ENCODE measurements at regions not wholly inside any gene's neighbourhood (a gene's known extent, or its start where the extent isn't known, plus 50 kb on each side); places are given as distances from the start of the nearest gene placed in this dataset.

DNA sequence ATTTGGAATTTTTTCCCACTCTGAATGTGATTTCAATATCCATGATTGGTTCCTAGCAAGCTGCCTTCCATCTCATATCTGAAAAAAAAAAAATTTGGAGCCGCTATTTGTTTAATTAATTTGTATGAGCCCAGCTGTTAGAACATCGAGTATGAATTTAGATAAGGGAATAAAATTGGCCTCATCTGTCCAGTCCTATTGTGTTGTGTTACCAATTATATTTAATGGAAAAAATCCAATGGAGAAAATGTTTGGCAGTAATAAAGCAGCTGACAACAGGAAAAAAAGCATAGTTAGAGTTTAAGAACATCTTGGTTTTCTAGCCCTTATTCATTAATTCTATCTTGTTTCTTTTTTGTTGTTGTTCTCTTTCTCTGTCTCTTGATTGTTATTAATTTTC lies 735.6 kb upstream of the RIOK2 start:
- TF ChIP-seq, protein P1, sequence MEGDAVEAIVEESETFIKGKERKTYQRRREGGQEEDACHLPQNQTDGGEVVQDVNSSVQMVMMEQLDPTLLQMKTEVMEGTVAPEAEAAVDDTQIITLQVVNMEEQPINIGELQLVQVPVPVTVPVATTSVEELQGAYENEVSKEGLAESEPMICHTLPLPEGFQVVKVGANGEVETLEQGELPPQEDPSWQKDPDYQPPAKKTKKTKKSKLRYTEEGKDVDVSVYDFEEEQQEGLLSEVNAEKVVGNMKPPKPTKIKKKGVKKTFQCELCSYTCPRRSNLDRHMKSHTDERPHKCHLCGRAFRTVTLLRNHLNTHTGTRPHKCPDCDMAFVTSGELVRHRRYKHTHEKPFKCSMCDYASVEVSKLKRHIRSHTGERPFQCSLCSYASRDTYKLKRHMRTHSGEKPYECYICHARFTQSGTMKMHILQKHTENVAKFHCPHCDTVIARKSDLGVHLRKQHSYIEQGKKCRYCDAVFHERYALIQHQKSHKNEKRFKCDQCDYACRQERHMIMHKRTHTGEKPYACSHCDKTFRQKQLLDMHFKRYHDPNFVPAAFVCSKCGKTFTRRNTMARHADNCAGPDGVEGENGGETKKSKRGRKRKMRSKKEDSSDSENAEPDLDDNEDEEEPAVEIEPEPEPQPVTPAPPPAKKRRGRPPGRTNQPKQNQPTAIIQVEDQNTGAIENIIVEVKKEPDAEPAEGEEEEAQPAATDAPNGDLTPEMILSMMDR (IDR thresholded peaks at IDR 0.05) = no peak
- no peak for DNase-seq
- Mint-ChIP-seq H3K4me1 (ENCODE audit: low read depth) (no peaks in the 10 kb centered on the region), H3K9me3 (no peaks in the 10 kb centered on the region), H3K36me3 (ENCODE audit: low read depth) (no peaks in the 10 kb centered on the region), H3K27ac (no peak overlapping the region), H3K4me3 (no peak overlapping the region), H3K27me3 (ENCODE audit: insufficient read depth) (no peaks in the 10 kb centered on the region)

DNA sequence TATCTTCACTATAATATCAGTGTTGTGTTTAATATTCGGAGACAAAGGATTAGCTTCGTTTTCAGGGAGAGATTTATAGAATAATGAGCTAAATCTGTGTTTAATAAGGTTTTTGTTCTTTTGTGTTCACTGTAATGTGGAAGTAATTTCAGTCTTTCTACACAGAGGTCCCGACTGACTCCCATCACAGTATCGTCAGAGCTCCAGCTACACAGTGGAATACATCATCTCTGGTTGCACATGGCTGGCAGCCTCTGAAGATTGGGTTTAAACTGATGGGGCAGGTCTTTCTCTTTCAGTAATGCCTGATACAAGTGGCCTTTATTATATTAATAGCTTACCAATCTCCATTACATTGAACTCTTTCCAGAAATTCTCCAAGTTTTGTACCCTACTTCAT lies 736.7 kb upstream of the RIOK2 start:
- TF ChIP-seq, protein P1 (IDR thresholded peaks at IDR 0.05) = no peak
- no peak for DNase-seq
- H3K27ac Mint-ChIP-seq = no peak overlapping the region
- H3K36me3 Mint-ChIP-seq (ENCODE audit: low read depth) = no peaks in the 10 kb centered on the region
- H3K27me3 Mint-ChIP-seq (ENCODE audit: insufficient read depth) = no peaks in the 10 kb centered on the region
- H3K4me3 Mint-ChIP-seq = no peak overlapping the region
- H3K9me3 Mint-ChIP-seq = no peaks in the 10 kb centered on the region
- H3K4me1 Mint-ChIP-seq (ENCODE audit: low read depth) = no peaks in the 10 kb centered on the region

- Mint-ChIP-seq H3K27ac (no peak overlapping the region), H3K9me3 (no peaks in the 10 kb centered on the region), H3K4me3 (no peak overlapping the region), H3K4me1 (ENCODE audit: low read depth) (no peaks in the 10 kb centered on the region), H3K27me3 (ENCODE audit: insufficient read depth) (no peaks in the 10 kb centered on the region), H3K36me3 (ENCODE audit: low read depth) (no peaks in the 10 kb centered on the region)
- TF ChIP-seq, protein P1 (IDR thresholded peaks at IDR 0.05) = no peak
- DNase-seq = no peak
Observed at GRCh38 chr5:97922776-97923175, 739.7 kb upstream of the RIOK2 start.

DNA sequence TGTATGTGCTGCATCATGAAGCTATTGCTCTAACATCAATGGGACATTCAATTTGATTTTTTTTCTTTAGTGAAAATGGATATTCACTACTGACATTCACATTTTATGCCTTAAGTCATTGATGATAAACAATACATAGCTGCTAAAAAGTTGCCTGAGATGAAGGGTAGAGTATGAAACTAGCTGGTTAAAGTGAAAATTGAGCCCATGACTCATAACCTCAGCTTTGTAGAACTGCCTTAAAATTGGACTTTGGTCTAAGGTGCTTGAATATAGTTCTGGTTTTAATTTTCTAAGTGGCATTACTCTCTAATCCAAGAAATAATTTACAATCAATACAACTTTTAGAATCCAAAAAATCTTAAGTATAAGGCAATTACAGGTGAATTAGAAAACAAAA lies 740.4 kb upstream of the RIOK2 start:
- no peaks in the 10 kb centered on the region for H3K4me1 Mint-ChIP-seq (ENCODE audit: low read depth)
- no peak overlapping the region for H3K27ac Mint-ChIP-seq
- H3K27me3 Mint-ChIP-seq (ENCODE audit: insufficient read depth) = no peaks in the 10 kb centered on the region
- no peak for DNase-seq
- no peaks in the 10 kb centered on the region for H3K36me3 Mint-ChIP-seq (ENCODE audit: low read depth)
- no peak overlapping the region for H3K4me3 Mint-ChIP-seq
- H3K9me3 Mint-ChIP-seq = no peaks in the 10 kb centered on the region
- TF ChIP-seq, protein P1 (IDR thresholded peaks at IDR 0.05) = no peak

GRCh38 chr5:97923997-97924396 lies 741.0 kb upstream of the RIOK2 start:
- Mint-ChIP-seq H3K27ac (no peak overlapping the region), H3K27me3 (ENCODE audit: insufficient read depth) (no peaks in the 10 kb centered on the region), H3K36me3 (ENCODE audit: low read depth) (no peaks in the 10 kb centered on the region), H3K9me3 (no peaks in the 10 kb centered on the region), H3K4me1 (ENCODE audit: low read depth) (no peaks in the 10 kb centered on the region), H3K4me3 (no peak overlapping the region)
- TF ChIP-seq, protein P1 (IDR thresholded peaks at IDR 0.05) = no peak
- DNase-seq = no peak

DNA sequence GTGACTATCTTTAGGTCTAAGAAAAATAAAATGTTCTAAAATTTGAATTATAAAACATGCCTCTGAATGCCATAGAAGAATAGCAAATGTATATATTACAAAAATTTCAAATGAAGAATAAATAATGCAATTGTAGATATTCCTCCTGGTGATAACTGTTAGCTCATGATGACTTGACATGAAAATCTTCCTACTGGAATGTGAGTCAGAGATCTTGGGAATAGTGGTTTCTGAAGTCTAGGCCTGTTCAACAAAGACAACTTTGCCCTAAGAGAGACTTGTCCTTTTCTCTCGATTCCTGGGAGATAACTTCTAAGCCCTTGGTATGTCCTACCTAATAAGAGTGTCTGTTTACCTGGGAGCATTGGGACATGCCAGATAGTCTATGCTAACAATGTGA lies 746.3 kb upstream of the RIOK2 start:
- no peak overlapping the region for H3K4me3 Mint-ChIP-seq
- TF ChIP-seq, protein P1 (IDR thresholded peaks at IDR 0.05) = no peak
- peaks cover 6% of the 10 kb centered on the region for H3K4me1 Mint-ChIP-seq (ENCODE audit: low read depth)
- H3K27ac Mint-ChIP-seq = no peak overlapping the region
- no peaks in the 10 kb centered on the region for H3K27me3 Mint-ChIP-seq (ENCODE audit: insufficient read depth)
- H3K9me3 Mint-ChIP-seq = no peaks in the 10 kb centered on the region
- peak; percentile 25 for DNase-seq
- H3K36me3 Mint-ChIP-seq (ENCODE audit: low read depth) = no peaks in the 10 kb centered on the region

All from HFFc6 (cell line).